Muscle of back (tissue), 3 donors: ENCODE measurements at regions not wholly inside any gene's neighbourhood (a gene's known extent, or its start where the extent isn't known, plus 50 kb on each side); places are given as distances from the start of the nearest gene placed in this dataset.
"Not testable (repeated sequence)": the region's sequence is repeated elsewhere in the genome, so short reads cannot be mapped to it uniquely, and the experiment has no call there.

Experiments used
- DNase-seq, 3 donors: peaks; one replicate each; pipeline versions ENCODE4 v3.0.0 to v3.0.0-alpha.2; 2013

- DNase-seq, result no peak
Measured at GRCh38 chr6:20263059-20263458, 50.8 kb upstream of the MBOAT1 start.

DNA sequence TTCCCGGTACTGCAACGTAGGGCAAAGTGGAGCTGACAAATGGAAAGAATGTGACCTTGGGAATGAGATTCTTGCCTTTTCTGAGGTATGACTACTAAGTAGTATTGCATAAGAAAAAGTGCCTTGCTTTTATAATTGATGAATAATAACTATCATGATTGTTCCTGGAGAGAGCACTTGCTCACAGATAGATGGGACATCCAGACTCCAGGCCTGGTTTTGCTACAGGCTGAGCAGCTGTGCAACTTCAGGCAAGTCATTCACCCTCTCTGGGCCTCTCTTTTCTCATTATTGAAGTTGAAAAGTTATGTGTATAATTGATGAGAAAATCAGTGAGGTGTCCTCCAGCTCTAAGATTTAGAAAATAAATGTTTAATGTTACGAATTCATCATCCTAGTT, 53.6 kb upstream of the MBOAT1 start:
- DNase-seq, result no peak

DNA sequence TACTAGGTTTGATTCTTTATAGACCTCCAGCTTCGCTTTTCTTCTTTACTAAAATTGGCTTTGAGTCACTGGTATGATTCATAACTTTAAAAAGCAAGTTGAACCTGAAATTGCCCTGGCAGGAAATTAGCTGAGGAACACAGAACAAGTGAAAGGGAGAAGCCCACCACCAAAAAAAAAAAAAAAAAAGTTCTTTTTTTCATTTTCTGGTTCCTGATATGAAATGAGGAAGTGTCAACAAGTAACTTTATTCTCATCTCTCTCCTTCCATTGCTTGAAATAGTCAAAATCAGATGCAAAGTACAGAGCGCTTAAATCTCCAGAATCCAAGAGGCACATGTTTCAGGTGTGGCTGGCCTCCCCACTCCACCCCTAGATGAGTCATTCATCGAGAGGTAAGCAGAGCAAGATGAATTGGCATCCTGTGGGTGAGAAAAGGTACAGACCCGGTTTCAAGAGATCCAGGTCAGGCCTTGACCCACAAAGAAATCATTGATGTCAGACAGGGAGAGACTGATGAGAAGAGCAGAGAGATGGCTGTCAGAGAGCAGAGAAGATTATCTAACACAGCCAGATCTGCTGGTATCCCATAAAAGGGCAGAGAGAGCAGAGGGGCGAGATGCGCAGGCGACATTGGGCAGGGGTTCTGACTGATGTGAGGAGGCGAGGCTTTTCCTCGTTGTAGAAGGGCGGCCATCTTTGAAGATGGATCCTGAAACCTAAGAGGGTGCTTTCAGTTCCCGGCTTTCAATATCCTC, 54.8 kb upstream of the MBOAT1 start:
- DNase-seq, result no peak

DNA sequence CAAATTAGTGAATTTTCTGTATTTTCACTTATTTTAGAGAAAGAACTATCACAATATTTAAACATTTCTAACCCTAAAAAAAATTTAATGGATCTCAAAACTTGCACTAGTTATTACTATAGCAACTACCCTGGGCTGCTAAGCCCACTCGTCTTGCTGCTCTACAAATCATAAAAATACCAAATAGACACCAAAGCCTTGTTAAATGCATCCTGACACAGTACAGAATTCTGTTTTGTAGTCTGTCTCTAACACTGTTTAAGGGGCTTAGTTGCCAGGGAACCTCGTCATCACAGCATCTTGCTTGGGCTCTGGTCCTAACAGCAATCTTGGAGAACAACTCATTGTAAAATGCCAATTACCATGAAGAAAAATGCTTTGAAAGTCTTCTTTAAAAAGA, 56.9 kb upstream of the MBOAT1 start:
- DNase-seq, result no peak

- DNase-seq, result no peak
Measured at GRCh38 chr6:20271818-20272217, 59.5 kb upstream of the MBOAT1 start.

DNA sequence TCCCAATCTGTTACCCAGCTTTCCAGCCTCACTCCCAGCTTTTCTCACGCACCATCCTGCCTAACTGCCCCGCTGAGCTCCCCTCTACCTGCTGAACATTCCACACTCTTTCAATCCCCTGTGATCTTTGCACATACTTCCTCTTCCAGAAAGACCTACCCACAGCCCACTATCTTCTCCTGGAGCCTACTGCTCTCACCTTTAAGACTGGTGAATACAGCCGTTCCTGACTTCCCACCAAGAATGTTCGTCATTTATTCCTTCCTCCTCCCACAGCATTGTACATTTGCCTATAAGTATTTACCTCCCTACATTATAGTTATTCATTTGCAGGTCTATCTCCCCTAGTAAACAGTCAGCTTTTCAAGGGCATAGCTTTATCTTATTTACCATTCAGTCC, 61.9 kb upstream of the MBOAT1 start:
- no peak for DNase-seq

DNA sequence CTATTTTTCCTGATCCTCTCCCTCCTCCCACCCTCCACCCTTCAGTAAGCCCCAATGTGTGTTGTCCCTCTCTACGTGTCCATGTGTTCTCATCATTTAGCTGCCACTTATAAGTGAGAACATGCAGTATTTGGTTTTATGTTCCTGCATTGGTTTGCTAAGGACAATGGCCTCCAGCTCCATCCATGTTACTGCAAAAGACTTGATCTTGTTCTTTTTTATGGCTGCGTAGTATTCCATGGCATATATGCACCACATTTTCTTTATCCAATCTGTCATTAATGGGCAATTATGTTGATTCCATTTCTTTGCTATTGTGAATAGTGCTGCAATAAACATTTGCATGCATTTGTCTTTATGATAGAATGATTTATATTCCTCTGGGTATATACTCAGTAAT, 63.6 kb upstream of the MBOAT1 start:
- DNase-seq, result not testable (repeated sequence)

- DNase-seq, result not testable (repeated sequence)
Measured at GRCh38 chr6:20277724-20278123, 65.5 kb upstream of the MBOAT1 start.

DNA sequence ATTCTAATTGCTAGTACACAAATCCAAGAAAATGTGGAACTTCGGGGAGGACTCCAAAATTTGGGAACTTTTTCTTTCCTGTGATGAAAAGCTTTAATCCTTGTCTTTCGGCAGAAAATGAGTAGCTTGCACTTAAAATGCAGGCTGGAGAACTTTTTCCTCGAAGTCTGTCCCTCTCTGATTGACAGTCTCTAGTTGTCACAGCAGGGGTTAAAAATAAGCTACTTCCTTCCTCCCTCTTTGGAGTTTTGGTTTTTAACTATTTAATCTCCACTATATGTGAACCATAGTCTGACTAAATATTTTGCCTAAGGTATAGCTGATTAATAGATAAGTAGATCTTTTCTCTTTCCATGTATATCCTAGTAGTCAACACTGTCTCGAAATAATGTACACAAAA, 66.8 kb upstream of the MBOAT1 start:
- DNase-seq, result no peak

DNA sequence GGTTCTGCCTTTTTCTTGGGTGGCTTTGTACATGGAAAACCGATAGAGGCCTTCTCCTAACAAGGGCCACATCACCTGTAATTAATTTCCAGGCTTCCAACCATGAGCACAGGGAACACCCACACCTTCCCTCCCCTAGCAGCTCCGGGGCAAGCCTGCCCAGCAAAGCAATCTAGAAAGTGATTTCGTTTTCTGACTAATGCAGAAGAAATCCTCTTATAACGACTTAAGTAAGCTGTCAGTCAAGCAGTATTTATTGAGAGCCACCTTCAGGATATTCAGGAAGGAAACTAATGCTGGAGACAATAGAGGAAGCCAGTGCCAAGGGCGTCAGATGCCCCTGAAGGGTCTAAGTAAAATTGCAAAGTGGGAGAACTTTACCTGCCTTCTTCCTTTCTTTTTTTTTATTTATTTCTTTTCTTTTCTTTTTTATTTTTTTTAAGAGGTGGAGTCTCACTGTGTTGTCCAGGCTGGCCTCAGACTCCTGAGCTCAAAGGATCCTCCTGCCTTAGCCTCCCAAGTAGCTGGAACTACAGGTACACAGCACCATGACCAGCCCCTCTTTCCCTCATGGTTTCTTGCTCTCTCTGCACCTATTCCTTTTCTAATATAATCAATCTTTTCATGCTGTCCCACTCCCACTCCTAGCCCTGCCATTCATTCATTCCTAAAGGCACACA, 67.5 kb upstream of the MBOAT1 start:
- no peak for DNase-seq

DNA sequence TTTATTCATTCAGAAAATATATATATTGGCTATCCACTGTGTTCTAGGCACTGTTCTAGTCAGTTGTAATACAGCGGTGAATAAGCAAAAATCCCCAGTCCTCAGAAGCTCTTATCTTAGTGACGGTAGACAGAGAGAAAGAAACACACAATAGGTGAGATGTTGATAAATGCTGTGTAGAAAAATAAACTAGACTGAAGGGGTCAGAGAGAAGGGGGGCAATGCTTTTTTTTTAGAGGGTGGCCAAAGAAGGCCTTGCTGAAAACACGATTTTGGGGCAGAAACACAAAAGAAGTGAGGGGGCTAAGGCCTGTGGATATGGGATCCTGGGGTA, 68.0 kb upstream of the MBOAT1 start:
- no peak for DNase-seq

- no peak for DNase-seq
Measured at GRCh38 chr6:20284672-20285071, 72.4 kb upstream of the MBOAT1 start.

- DNase-seq, result no peak
Measured at GRCh38 chr6:20286968-20287565, 74.8 kb upstream of the MBOAT1 start.

DNA sequence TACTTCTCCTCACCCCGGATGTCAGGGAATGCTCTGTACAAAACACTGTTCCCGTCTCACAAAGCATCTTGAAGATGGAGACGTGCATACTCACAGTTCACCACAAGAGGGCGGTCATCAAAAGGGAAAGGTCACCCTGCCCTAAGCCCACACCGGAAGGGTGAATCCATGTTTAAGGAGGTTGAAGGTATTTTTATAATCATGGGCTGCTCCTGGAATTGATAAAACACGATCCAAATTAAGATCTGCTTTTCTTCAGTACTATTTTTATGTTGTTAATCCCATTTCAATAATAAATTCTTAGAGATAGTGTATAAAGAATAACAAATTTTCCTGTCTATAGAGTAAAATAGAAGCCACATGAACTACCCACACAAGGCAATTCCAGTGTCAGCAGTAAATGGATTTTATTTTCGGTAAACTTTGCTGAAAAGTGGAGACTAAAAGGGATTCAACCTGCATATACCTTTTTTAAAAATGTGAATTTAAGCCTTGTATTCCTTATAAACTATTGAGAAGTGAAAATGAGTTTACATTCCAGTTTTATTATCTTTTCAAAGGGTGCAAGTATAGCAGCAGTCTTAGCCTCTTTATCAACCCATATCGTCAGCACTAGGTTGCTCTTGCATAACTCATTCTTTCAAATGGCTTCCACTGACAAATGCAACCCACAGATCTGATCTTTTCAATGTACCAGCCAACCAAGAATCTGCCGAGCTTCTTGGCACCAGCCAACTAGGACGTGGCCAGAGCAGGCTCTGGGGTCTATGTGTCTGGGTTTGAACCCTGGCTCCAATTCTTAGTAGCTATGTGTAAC, 79.7 kb upstream of the MBOAT1 start:
- DNase-seq, result peak; percentile 72 to 81 (median 74)

DNA sequence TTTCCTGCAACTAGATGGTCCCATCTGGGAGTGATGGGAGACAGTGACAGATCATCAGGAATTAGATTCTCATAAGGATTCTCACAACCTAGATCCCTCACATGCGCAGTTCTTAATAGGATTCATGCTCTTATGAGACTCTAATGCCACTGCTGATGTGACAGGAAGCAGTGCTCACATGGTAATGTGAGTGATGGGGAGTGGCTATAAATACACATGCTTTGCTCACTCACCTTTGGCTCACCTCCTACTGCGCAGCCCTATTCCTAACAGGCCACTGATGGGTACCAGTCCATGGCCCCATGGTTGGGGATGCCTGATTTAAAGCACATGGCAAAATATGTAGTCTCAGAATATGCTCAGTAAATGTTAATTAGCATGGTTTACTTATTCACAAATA, 80.6 kb upstream of the MBOAT1 start:
- no peak for DNase-seq

DNA sequence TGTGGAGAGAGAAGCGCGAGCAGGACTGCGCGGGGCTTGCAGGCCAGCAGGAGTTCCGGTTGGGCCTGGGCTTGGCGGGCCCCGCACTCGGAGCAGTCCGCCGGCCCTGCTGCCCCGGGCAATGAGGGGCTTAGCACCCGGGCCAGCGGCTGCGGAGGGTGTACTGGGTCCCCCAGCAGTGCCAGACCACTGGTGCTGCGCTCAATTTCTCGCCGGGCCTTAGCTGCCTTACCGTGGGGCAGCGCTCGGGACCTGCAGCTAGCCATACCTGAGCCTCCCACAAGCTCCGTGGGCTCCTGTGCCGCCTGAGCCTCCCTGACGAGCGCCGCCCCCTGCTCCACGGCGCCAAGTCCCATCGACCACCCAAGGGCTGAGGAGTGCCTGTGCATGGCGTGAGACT, 89.0 kb upstream of the MBOAT1 start:
- DNase-seq, result no peak

- DNase-seq, result no peak
Measured at GRCh38 chr6:20302168-20302567, 89.9 kb upstream of the MBOAT1 start.

GRCh38 chr6:20302702-20303251, 90.5 kb upstream of the MBOAT1 start:
- DNase-seq, result no peak

- no peak for DNase-seq
Measured at GRCh38 chr6:20306491-20306890, 94.2 kb upstream of the MBOAT1 start.

DNA sequence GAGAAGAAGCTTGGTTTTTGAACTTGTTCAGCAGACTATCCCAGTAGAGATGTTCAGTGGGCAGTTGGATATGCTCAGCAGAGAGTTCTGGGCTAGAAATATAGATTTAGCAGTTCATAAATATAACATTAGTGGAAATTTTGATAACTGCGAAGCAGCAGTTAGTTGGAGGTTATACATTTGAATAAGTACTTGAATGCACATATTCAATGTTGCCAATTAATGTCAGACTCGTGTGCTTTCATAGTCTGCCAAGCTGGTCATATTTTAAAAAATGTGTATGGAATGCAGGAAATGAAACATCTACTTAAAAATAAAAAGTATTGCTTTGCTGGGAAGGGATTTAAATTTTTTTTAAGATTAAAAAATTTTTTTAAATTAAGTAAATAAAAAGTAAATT, 92.5 kb upstream of the E2F3 start:
- DNase-seq, result no peak

- no peak for DNase-seq
Measured at GRCh38 chr6:20310185-20310584, 91.5 kb upstream of the E2F3 start.

DNA sequence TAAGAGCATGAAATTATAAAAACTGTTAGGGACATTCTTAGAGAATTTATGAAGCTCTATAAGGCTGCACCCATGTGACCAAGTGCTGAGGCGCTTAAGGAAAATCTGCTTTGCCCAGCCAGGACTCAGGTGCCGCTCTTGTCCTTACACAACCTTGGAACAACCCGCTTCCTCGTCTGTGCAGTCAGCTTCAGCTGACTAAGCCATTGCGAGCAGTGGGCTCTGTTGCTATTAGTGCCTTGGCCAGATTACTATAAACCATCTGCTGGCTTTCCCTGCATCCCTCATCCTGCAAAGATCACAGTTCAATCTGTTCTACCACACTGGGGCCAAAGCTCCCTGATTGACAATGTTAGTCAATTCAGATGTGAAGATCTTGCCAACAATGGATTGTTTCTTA, 89.1 kb upstream of the E2F3 start:
- DNase-seq, result no peak
